Embryonic facial prominence (tissue), 1 donor: ENCODE measurements at regions not wholly inside any gene's neighbourhood (a gene's known extent, or its start where the extent isn't known, plus 50 kb on each side); places are given as distances from the start of the nearest gene placed in this dataset.
"Not testable (repeated sequence)": the region's sequence is repeated elsewhere in the genome, so short reads cannot be mapped to it uniquely, and the experiment has no call there.

Experiments
- DNase-seq: peaks from one replicate; pipeline ENCODE4 v3.0.0-alpha.2; 2016; ENCODE audit errors: extremely low spot score

- no peak for DNase-seq
Measured at GRCh38 chr4:124104628-124105027, 607.9 kb downstream of the ANKRD50 start.

- DNase-seq: no peak
Measured at GRCh38 chr4:124105212-124105611, 607.3 kb downstream of the ANKRD50 start.

- no peak for DNase-seq
Measured at GRCh38 chr4:124111411-124111810, 601.1 kb downstream of the ANKRD50 start.

GRCh38 chr4:124111922-124112321, 600.6 kb downstream of the ANKRD50 start:
- DNase-seq: peak; percentile 56

GRCh38 chr4:124118061-124118460, 594.5 kb downstream of the ANKRD50 start:
- DNase-seq: no peak

GRCh38 chr4:124121461-124121971, 591.0 kb downstream of the ANKRD50 start:
- no peak for DNase-seq

GRCh38 chr4:124123181-124123580, 589.4 kb downstream of the ANKRD50 start:
- DNase-seq: no peak

GRCh38 chr4:124123721-124124120, 588.8 kb downstream of the ANKRD50 start:
- DNase-seq: no peak

- DNase-seq: not testable (repeated sequence)
Measured at GRCh38 chr4:124131324-124131723, 581.2 kb downstream of the ANKRD50 start.

GRCh38 chr4:124132161-124132560, 580.4 kb downstream of the ANKRD50 start:
- no peak for DNase-seq

- no peak for DNase-seq
Measured at GRCh38 chr4:124133753-124134152, 578.8 kb downstream of the ANKRD50 start.

- no peak for DNase-seq
Measured at GRCh38 chr4:124135409-124135813, 577.1 kb downstream of the ANKRD50 start.

- DNase-seq: no peak
Measured at GRCh38 chr4:124139044-124139443, 573.5 kb downstream of the ANKRD50 start.

- DNase-seq: no peak
Measured at GRCh38 chr4:124143632-124144031, 568.9 kb downstream of the ANKRD50 start.

- DNase-seq: no peak
Measured at GRCh38 chr4:124144238-124144654, 568.3 kb downstream of the ANKRD50 start.

GRCh38 chr4:124146068-124146467, 566.5 kb downstream of the ANKRD50 start:
- no peak for DNase-seq

- no peak for DNase-seq
Measured at GRCh38 chr4:124151031-124151430, 561.5 kb downstream of the ANKRD50 start.

- no peak for DNase-seq
Measured at GRCh38 chr4:124152132-124152531, 560.4 kb downstream of the ANKRD50 start.

- DNase-seq: no peak
Measured at GRCh38 chr4:124155239-124155638, 557.3 kb downstream of the ANKRD50 start.

- no peak for DNase-seq
Measured at GRCh38 chr4:124157396-124158083, 555.0 kb downstream of the ANKRD50 start.

GRCh38 chr4:124163401-124163800, 549.1 kb downstream of the ANKRD50 start:
- DNase-seq: no peak

- DNase-seq: no peak
Measured at GRCh38 chr4:124167602-124168001, 544.9 kb downstream of the ANKRD50 start.

- not testable (repeated sequence) for DNase-seq
Measured at GRCh38 chr4:124169524-124169923, 543.0 kb downstream of the ANKRD50 start.

- DNase-seq: no peak
Measured at GRCh38 chr4:124173912-124174311, 538.6 kb downstream of the ANKRD50 start.
